Kidney epithelial cell (primary cell): ENCODE measurements at regions not wholly inside any gene's neighbourhood (a gene's known extent, or its start where the extent isn't known, plus 50 kb on each side); places are given as distances from the start of the nearest gene placed in this dataset.

Source experiments
- DNase-seq: peaks from one replicate; pipeline ENCODE4 v3.0.0-alpha.2; 2010; ENCODE audit warnings: low read depth
- H3K27me3 ChIP-seq: 2 replicates; pipeline ENCODE4 v1.6.0; 2011; ENCODE audit warnings: low read length; ENCODE audit not compliant: control insufficient read depth, insufficient read depth
- H3K36me3 ChIP-seq: 2 replicates; pipeline ENCODE4 v1.5.1; 2011; ENCODE audit warnings: low read length; ENCODE audit not compliant: control insufficient read depth, insufficient read depth
- H3K4me3 ChIP-seq: 2 replicates; pipeline ENCODE4 v1.5.1; 2011; ENCODE audit warnings: low read depth, mild to moderate bottlenecking, control low read depth, low read length
- TF ChIP-seq, protein P1 (sequence below): IDR thresholded peaks from 2 replicates; pipeline ENCODE4 v1.5.1; 2011; ENCODE audit warnings: mild to moderate bottlenecking, moderate library complexity, low read length, control low read depth, inconsistent platforms; ENCODE audit not compliant: insufficient read depth, poor library complexity, severe bottlenecking

DNA sequence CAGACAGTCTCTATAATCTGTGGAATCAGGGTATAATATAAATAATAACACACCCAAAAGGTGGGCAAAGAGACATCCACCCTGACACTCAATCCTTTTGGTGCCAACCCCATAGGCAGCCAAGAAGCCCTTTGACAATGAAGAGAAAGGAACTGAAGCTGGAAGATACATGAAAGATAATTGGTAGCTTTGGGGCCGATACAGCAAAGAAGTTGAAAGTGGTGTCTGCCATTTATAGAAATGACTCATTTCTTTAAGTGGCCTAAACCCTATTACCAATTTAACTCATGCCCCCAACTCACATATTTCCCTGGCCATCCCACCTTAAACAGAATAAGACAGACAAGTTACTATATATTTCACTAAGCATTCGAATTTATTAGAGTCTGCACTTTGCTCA, 167.0 kb downstream of the ZC3H11B start:
- Histone ChIP-seq H3K36me3 (no peaks in the 10 kb centered on the region), H3K4me3 (no peak overlapping the region), H3K27me3 (no peaks in the 10 kb centered on the region)
- TF ChIP-seq, protein P1, sequence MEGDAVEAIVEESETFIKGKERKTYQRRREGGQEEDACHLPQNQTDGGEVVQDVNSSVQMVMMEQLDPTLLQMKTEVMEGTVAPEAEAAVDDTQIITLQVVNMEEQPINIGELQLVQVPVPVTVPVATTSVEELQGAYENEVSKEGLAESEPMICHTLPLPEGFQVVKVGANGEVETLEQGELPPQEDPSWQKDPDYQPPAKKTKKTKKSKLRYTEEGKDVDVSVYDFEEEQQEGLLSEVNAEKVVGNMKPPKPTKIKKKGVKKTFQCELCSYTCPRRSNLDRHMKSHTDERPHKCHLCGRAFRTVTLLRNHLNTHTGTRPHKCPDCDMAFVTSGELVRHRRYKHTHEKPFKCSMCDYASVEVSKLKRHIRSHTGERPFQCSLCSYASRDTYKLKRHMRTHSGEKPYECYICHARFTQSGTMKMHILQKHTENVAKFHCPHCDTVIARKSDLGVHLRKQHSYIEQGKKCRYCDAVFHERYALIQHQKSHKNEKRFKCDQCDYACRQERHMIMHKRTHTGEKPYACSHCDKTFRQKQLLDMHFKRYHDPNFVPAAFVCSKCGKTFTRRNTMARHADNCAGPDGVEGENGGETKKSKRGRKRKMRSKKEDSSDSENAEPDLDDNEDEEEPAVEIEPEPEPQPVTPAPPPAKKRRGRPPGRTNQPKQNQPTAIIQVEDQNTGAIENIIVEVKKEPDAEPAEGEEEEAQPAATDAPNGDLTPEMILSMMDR, result no peak
- no peak for DNase-seq

DNA sequence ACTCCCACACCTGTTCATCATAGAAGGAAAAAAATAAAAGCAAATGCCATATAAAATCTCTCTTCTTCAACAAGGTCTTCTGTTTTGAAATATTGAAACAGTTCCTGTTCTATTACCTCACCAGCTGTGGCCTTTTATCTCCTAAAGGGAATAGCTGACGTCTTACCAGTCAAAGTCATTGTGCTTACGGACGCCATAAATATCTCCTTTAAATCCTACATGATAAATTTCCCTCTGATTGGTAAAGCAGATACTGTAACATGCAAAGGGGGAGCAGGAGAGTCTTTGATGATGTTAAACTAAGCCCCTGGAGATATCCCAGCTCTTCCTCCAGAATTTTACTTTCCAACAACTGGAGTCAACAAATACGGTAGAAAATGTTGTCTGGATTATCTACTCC, 168.4 kb downstream of the ZC3H11B start:
- TF ChIP-seq, protein P1, result no peak
- Histone ChIP-seq H3K36me3 (no peaks in the 10 kb centered on the region), H3K27me3 (no peaks in the 10 kb centered on the region), H3K4me3 (no peak overlapping the region)
- no peak for DNase-seq

DNA sequence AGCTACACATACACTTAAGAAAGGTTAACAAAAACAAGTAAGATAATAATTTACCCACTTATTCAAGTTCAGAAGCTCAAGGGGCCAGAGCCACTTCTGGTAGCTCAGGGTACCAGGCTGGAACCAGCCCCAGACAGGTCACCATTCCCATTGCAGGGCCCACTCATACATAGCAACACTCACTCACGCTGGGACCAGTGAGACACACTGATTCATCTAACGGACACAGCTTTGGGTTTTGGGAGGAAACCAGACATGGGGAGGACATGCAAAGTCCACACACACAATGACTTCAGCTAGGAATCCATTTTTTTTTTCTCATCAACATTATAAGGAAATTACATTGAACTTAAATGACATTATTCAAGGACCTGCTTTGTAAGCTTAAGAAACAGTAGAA, 169.1 kb downstream of the ZC3H11B start:
- Histone ChIP-seq H3K27me3 (no peaks in the 10 kb centered on the region), H3K4me3 (no peak overlapping the region), H3K36me3 (no peaks in the 10 kb centered on the region)
- DNase-seq, result no peak
- TF ChIP-seq, protein P1, result no peak

DNA sequence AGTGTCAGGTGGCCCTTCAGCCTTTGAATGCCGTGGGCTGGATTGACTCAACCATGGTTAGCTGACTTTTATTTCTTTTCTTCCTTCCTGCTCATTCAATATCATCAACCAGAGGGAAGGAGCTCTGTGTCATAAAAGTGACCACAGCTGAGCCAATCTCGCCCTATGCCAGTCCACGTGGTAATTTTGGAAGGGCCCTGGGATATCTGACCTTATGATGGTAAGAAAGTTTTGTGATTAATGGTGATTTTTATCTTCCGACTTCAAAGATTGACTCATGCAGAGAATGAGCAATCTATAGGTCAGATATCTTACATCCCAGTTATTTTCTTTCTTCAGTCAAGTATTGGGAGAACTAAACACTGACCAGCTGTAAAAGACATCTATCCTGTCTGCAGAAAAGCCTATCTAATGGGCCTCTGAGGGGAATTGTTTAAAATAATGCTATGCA, 170.3 kb downstream of the ZC3H11B start:
- H3K4me3 ChIP-seq, result no peak overlapping the region
- no peaks in the 10 kb centered on the region for H3K27me3 ChIP-seq
- H3K36me3 ChIP-seq, result no peaks in the 10 kb centered on the region
- no peak for DNase-seq
- TF ChIP-seq, protein P1, result no peak

DNA sequence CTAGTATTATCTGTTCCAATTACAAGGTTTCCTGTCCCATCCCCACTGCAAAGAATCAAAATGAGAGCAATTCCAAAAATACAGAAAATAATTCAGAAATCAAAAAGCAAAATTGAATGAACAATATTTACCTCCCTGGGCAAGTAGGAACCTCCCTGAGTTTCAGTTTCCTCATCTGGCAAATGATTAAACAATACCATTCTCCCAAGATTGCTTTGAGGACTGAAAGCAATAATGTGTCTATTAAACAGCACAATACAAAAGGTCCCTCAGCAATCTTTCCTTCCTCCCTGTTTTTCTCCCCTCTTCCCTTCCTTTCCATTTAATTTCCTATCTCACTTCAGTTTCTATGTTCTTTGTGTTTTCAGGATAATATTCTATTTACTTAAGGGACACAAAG, 171.0 kb downstream of the ZC3H11B start:
- no peaks in the 10 kb centered on the region for H3K27me3 ChIP-seq
- TF ChIP-seq, protein P1, result no peak
- no peak overlapping the region for H3K4me3 ChIP-seq
- no peaks in the 10 kb centered on the region for H3K36me3 ChIP-seq
- DNase-seq, result no peak

DNA sequence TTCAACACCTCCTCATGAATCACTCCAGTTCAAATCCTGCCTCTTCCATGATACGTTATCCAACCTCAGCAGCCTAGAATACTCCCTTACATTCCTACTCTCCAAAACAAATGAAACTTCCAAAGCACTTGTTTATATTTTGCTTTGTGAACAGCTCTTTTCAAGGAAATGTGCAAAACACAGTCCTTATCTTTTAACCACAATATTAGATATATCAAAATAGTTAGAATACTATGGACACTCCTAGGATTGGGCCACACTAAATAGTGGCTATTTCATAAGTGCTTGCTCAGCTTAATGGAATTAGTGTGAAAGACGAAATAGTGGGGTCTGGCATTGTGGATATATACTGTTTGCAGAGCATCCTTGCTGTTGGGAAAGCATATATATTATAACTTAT, 173.5 kb downstream of the ZC3H11B start:
- H3K4me3 ChIP-seq, result no peak overlapping the region
- TF ChIP-seq, protein P1, result no peak
- no peak for DNase-seq
- H3K36me3 ChIP-seq, result no peaks in the 10 kb centered on the region
- H3K27me3 ChIP-seq, result no peaks in the 10 kb centered on the region
